Thyroid gland (tissue), 4 donors: ENCODE measurements at regions not wholly inside any gene's neighbourhood (a gene's known extent, or its start where the extent isn't known, plus 50 kb on each side); places are given as distances from the start of the nearest gene placed in this dataset.

Source experiments
- DNase-seq, 2 donors: peaks; one replicate each; pipeline ENCODE4 v3.0.0-alpha.2; 2019
- H3K27ac ChIP-seq, 3 donors: fragments of 200-600 bp; sonication (generic); 1 replicate in 2 of 3; 2 replicates in 1 of 3; pipeline ENCODE4 v1.5.1; 2016 to 2019; ENCODE audit warnings: mild to moderate bottlenecking in 1 of 3, moderate library complexity in 1 of 3
- H3K27me3 ChIP-seq: fragments of 200-600 bp; sonication (generic); one replicate; pipeline ENCODE4 v1.5.1; 2019
- H3K36me3 ChIP-seq, 2 donors: fragments of 200-600 bp; sonication (generic); one replicate each; pipeline ENCODE4 v1.5.1; 2016 to 2019
- H3K4me1 ChIP-seq, 2 donors: fragments of 200-600 bp; sonication (generic); one replicate each; pipeline ENCODE4 v1.5.1; 2017 to 2019
- H3K4me3 ChIP-seq, 3 donors: fragments of 200-600 bp; sonication (generic); replicated peaks in 1 of 3; 1 replicate in 2 of 3; 2 replicates in 1 of 3; pipeline ENCODE4 v1.5.1; 2016; ENCODE audit warnings: mild to moderate bottlenecking in 1 of 3
- H3K9me3 ChIP-seq: fragments of 200-600 bp; sonication (generic); one replicate; pipeline ENCODE4 v1.5.1; 2017
- CTCF ChIP-seq, 6 experiments: fragments of 200-600 bp in 3 of 6; fragments of 450-650 bp in 3 of 6; sonication (generic) in 3 of 6; IDR thresholded peaks; one replicate each; pipeline ENCODE4 v1.5.1; 2016 to 2019; ENCODE audit warnings: antibody characterized with exemption in 6 of 6, mild to moderate bottlenecking in 2 of 6, inconsistent platforms in 1 of 6, moderate library complexity in 1 of 6
- POLR2A ChIP-seq, 2 donors: fragments of 450-650 bp; IDR thresholded peaks; one replicate each; pipeline ENCODE4 v1.6.1; 2017; ENCODE audit warnings: antibody characterized with exemption in 2 of 2, mild to moderate bottlenecking in 2 of 2, moderate library complexity in 1 of 2
- WGBS, 2 donors: methylation state at CpG; one replicate each; pipeline ENCODE4 v1.1.5; 2017; 5-methylcytosine and 5-hydroxymethylcytosine counted together
- intact Hi-C: fragments of 100-400 bp; cut with DNase I; formaldehyde crosslinking; loops from one replicate; pipeline ENCODE4 v1.15.1; 2023

GRCh38 chr6:12602951-12603672, 113.5 kb upstream of the PHACTR1 start:
- Histone ChIP-seq H3K4me1 (no peaks in the 10 kb centered on the region), H3K36me3 (no peaks in the 10 kb centered on the region), H3K4me3 (no peak overlapping the region), H3K27me3 (no peaks in the 10 kb centered on the region), H3K9me3 (no peaks in the 10 kb centered on the region), H3K27ac (no peak overlapping the region)
- peak in 1 of 2 donors; percentile 9 for DNase-seq
- 74 to 75% methylated on average over 6 of the region's 6 CpGs for WGBS, 2 donors
- TF ChIP-seq CTCF (IDR thresholded peaks at IDR 0.05), result peak in 4 of 6 experiments; percentile 22 to 62 (median 52)
- no peak for TF ChIP-seq POLR2A (IDR thresholded peaks at IDR 0.05)
- intact Hi-C loops, result no loop called here

- 65 to 69% methylated on average over 3 of the region's 3 CpGs for WGBS, 2 donors
- Histone ChIP-seq H3K36me3 (no peaks in the 10 kb centered on the region), H3K9me3 (no peaks in the 10 kb centered on the region), H3K27ac (no peak overlapping the region), H3K4me3 (no peak overlapping the region), H3K27me3 (no peaks in the 10 kb centered on the region), H3K4me1 (no peaks in the 10 kb centered on the region)
- DNase-seq, result no peak
- intact Hi-C loops, result no loop called here
- no peak for TF ChIP-seq CTCF (IDR thresholded peaks at IDR 0.05)
- no peak for TF ChIP-seq POLR2A (IDR thresholded peaks at IDR 0.05)
Observed at GRCh38 chr6:12603673-12604049, 112.9 kb upstream of the PHACTR1 start.

GRCh38 chr6:12605888-12606345, 110.7 kb upstream of the PHACTR1 start:
- intact Hi-C loops, result no loop called here
- no peaks in the 10 kb centered on the region for H3K4me1 ChIP-seq
- H3K9me3 ChIP-seq, result no peaks in the 10 kb centered on the region
- H3K4me3 ChIP-seq, result no peak overlapping the region
- no peaks in the 10 kb centered on the region for H3K27me3 ChIP-seq
- 48 to 49% methylated on average over 7 of the region's 7 CpGs for WGBS, 2 donors
- DNase-seq, result peak; percentile 22 to 29
- no peaks in the 10 kb centered on the region for H3K36me3 ChIP-seq
- H3K27ac ChIP-seq, result no peak overlapping the region
- TF ChIP-seq CTCF (IDR thresholded peaks at IDR 0.05) (peak in 5 of 6 experiments; percentile 22 to 66 (median 61)), POLR2A (IDR thresholded peaks at IDR 0.05) (no peak)

GRCh38 chr6:12606616-12607015, 110.0 kb upstream of the PHACTR1 start:
- H3K4me3 ChIP-seq, result no peak overlapping the region
- intact Hi-C loops, result no loop called here
- no peaks in the 10 kb centered on the region for H3K4me1 ChIP-seq
- no peak for DNase-seq
- WGBS, 2 donors, result 77 to 81% methylated on average over 6 of the region's 6 CpGs
- TF ChIP-seq CTCF (IDR thresholded peaks at IDR 0.05), result no peak
- no peak for TF ChIP-seq POLR2A (IDR thresholded peaks at IDR 0.05)
- H3K36me3 ChIP-seq, result no peaks in the 10 kb centered on the region
- no peaks in the 10 kb centered on the region for H3K9me3 ChIP-seq
- no peak overlapping the region for H3K27ac ChIP-seq
- H3K27me3 ChIP-seq, result no peaks in the 10 kb centered on the region

- no peaks in the 10 kb centered on the region for H3K9me3 ChIP-seq
- DNase-seq, result no peak
- no peak overlapping the region for H3K27ac ChIP-seq
- no peaks in the 10 kb centered on the region for H3K27me3 ChIP-seq
- no peak overlapping the region for H3K4me3 ChIP-seq
- H3K36me3 ChIP-seq, result no peaks in the 10 kb centered on the region
- TF ChIP-seq POLR2A (IDR thresholded peaks at IDR 0.05), result no peak
- no peak for TF ChIP-seq CTCF (IDR thresholded peaks at IDR 0.05)
- H3K4me1 ChIP-seq, result no peaks in the 10 kb centered on the region
- intact Hi-C loops, result no loop called here
- WGBS, 2 donors, result 66 to 72% methylated on average over 8 of the region's 8 CpGs
Observed at GRCh38 chr6:12608016-12608860, 108.3 kb upstream of the PHACTR1 start.
